Central memory CD4-positive, alpha-beta T cell (primary cell): ENCODE measurements at regions not wholly inside any gene's neighbourhood (a gene's known extent, or its start where the extent isn't known, plus 50 kb on each side); places are given as distances from the start of the nearest gene placed in this dataset.
"Not testable (repeated sequence)": the region's sequence is repeated elsewhere in the genome, so short reads cannot be mapped to it uniquely, and the experiment has no call there.

ENCODE experiments used
- DNase-seq: peaks from one replicate; pipeline ENCODE4 v3.0.0; 2022

DNA sequence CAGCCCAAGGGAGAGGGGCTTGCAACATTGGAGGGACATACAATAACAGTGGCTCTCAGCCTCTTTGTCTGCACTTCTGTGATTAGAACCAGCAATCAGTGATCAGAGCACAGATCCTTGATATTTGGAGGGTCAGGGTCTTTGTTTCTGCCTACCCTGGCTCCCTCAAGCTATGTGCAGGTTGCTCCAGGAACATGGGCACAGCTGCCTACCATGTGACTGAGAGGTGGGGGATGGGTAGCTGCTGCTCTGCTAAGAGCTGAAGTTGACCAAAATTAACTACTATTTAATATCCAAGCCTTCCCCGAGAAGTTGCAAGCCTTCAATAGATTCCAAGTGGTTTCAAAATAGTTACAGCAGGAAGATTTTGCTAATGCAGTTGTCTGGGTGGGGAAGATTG, 202.6 kb downstream of the ZIC5 start:
- DNase-seq: no peak

DNA sequence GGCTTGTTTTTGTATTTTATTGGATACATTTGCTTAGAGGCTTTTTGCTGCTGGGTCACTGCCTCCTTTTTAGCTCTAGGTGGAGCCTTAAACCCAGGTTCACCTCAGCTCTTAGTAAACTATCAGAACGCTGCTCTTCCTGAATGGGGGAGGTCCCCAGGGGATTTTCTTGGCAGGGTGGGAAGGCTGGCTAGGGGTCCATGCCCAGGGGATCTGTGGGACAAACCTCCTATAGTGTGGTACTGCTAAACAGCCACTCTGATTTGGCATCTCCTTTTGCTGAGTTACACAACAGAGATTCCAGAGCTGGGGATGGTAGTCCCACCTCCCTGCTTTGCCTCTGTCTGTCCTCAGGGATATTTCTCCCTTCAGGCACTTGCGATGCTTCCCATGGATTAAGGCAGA, 204.9 kb downstream of the ZIC5 start:
- no peak for DNase-seq

DNA sequence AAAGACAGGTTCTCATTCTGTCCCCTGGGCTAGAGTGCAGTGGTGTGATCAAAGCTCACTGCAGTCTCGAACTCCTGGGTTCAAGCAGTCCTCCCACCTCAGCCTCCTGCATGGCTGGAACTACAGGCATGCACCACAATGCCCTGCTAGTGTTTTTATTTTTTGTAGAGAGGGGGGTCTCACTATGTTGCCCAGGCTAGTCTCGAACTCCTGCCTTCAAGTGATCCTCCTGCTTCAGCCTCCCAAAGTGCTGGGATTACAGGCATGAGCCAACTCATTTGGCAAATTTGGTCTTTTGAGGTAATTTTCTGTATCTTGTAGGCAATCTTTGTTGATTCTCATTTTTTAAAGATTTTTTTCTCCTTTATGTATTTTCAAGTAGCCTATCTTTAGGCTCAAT, 205.7 kb downstream of the ZIC5 start:
- no peak for DNase-seq

DNA sequence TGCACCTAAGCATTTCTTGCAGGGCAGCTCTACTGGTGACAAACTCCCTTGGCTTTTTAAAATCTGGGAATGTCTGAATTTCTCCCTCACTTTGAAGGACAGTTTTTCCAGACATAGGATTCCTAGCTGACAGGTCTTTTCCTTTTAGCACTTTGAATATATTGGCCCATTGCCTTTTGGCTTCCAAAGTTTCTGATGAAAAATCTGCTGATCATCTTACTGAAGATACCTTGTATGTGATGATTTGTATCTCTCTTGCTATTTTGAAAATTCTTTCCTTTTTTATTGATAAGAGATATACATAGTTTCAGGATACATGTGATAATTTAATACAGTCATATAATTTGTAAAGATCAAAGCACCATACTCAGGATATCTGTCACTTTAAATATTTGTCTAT, 211.1 kb downstream of the ZIC5 start:
- DNase-seq: no peak

DNA sequence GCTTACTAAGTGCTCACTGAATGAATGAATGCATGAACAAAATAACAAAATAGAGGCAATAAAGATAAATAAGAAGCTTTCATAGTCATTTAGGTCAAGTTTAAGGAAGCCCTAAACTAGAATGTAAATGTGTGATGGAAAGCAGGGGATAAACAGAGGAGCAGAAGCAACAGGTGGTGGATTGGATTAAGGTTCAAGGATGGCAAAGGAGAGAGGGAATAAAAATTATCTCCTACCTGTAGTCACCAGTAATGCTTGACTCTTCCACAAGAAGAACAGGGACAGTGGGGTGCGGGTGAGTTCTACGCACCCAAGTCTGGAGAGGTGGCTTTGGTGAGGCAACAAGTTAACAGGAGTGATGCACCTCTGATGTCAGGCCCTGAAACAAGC, 212.4 kb downstream of the ZIC5 start:
- DNase-seq: no peak

DNA sequence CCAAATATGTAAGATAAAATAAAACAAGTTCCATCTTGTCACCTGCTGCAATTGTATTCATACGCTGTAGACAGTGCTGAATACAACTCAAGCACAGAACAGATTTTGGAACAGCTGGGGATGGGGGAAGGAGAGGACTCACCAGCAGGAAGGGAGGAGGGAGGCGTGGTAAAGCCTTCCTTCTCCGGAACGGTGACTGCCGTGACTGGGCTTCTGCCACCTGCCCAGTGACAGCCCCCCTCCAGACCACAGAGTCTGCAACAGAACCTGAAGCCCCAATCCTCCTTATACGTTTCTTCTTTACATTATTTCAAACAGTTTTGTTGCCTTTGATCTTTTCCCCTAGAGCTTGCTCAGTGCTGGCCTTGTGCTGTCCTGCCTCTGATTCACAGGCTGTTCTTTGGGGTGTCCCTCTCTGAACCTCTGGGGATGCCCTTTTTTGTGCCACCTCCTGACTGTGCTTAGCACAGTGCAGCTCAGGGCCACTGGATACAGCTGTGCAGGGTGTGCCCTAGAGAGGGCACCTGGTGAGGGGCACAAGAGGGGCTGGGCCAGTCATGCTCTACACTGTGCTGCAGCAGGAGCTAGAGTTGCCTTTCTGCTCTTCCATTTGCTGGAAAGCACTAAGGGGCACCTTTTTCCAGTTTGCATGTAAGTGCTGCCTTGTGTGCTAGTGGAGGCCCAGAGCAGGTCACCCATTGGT, 213.0 kb downstream of the ZIC5 start:
- DNase-seq: no peak

DNA sequence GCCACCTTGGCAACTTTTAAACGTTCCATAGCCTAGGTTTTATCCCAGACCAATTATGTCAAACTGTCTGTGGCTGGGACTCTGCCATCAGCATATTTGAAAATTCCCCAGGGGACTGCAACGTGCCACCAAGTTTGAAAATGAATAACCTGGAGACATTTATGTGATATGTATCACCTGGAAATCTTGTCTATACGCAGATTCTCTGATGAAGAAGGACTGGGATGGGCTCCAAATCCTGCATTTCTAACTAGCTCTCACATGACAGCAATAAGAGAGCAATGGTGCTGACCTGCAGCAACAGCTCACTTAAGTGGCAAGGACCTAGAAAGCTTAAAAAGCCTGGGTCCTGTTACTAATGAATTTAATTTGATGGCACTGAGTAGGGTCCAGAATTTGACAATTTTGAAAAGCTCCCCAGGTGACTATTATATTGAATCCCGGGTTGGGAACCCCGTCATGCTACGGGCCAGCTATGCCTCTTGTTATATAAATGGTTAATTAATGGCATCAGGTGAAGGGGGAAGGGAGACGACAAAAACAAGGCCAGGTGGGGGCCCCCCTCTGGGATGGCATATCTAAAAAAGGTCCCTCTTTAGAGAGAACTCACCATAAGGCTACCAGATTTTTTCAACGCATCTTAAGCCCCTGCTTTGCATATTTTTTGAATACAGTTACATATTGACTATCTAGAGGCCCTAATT, 213.7 kb downstream of the ZIC5 start:
- no peak for DNase-seq

DNA sequence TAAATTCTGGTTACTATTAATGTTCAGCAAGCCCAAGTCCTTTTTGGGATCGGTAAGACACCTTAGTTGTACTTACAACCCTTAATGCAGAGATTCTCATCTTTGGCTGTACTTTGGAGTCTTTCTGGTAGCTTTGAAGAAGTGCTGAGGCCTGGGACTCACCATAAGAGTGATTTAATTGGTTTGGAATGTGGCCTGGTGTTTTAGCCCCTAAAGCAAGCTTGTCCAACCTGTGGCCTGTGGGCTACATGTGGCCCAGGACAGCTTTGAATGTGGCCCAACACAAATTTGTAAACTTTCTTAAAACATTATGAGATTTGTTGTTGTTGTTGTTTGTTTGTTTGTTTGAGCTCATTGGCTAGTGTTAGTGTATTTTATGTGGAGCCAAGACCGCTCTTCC, 215.3 kb downstream of the ZIC5 start:
- DNase-seq: no peak

DNA sequence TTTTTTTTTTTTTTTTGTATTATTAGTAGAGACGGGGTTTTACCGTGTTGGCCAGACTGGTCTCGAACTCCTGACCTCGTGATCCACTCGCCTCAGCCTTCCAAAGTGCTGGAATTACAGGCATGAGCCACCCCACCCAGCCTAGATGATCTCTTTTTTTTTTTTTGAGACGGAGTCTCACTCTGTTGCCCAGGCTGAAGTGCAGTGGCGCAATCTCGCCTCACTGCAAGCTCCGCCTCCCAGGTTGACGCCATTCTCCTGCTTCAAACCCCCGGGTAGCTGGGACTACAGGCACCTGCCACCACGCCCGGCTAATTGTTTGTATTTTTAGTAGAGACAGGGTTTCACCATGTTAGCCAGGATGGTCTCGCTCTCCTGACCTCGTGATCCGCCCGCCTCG, 216.8 kb downstream of the ZIC5 start:
- not testable (repeated sequence) for DNase-seq

DNA sequence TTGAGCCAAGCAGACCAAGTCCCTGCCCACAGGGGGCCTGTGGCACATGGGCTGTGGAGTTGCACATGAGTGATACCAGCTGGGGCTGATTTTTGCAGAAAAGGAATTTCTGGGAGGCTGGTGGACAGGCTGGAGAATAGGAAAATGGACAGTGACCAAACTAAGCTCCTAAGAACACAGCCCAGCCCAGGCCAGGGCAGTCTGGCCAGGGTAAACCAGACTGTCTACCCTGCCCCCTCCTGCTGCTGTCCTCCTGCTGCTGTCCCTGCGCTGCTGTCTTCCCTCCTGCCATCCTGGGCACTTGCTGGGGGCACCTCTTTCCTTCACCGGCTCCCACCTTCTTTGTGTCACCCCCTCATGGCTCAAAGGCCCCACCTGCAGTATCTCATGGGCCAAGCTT, 219.2 kb downstream of the ZIC5 start:
- DNase-seq: no peak

DNA sequence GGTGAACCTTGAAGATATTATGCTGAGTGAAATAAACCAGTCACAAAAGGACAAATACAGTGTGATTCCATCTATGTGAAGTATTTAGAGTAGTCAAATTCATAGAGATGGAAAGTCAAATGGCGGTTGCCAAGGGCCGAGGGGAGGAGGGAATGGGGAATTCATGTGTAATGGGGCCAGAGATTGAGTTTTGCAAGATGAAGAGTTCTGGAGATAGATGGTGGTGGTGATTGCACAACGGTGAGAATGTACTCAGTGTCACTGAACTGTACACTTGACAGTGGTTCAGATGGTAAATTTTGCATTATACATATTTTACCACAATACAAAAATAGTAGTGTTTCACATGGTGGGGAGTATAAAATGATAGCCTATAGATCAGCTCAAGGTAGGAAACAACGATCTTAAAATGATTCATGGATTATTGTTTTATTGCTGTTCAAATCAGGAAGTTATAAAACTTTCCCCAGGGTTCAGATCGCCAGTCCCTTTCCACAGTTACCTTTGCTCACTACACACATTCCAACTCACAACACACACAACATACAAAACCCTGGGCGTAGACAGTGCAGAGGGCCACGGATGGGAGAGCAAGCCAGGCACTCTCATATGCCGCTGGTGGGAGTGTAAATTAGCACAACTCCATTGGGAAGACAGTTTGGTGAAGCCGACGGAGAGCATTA, 219.9 kb downstream of the ZIC5 start:
- DNase-seq: no peak

DNA sequence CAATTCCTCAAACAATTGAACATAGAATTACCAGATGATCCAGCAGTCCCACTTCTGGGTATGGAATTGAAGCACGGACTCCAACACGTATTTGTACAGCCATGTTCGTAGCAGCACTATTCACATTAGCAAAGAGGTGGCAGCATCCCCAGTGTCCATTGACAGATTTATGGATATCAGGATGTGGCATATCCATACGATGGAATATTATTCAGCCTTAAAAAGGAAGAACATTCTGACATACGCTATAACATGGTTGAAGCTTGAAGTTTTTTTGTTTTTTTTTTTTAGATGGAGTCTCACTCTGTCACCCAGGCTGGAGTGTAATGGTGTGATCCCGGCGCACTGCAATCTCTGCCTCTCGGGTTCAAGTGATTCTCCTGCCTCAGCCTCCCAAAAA, 220.6 kb downstream of the ZIC5 start:
- no peak for DNase-seq

DNA sequence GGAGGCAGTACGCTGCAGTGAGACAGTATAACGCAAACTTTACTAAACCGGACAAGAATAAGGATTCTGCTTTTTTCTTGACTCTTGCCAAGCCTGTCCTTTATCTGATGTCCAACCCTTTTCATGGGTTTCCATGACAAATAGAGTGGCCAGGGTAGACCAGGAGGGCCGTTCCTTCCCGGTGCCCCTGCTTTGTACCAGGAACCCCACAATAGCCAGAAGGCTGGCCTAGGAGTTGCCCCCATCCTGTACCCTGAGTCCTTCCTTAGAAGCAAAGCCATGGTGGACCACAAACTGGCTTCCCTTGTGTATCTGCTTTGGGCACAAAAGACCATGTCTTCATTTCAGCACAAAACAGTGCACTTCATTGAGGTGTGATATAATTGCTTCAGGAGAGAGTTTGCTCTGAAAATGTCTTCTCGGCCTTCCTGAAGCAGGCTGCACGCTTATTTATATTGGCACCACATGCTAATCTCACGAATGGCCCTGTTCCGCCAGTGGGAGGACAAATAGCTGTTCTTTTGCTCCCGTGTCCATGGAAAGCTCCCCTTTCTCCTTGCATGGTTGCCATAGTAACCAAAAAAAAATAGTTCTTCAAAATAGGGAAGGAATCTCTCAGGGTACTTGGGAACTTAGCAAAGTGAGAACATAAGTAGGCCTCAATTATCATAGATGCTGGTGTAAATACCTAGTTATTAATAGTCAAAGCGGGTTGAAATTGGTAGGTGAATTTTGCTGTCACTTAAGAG, 222.1 kb downstream of the ZIC5 start:
- DNase-seq: no peak

DNA sequence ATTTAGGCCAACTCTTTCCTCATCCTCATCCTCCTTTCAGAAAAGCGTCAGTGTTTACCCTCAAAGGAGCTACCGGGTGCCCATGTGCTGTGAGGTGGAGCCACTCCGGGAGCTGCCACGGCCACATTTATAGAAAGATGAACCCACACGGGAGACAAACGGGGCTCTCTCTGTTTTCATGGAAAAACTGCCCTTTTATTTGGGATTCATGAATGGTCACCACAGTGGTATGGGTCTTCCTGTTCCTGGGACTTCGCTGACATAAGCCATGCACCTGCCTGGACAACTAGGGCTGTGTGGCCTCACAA, 224.2 kb downstream of the ZIC5 start:
- no peak for DNase-seq

DNA sequence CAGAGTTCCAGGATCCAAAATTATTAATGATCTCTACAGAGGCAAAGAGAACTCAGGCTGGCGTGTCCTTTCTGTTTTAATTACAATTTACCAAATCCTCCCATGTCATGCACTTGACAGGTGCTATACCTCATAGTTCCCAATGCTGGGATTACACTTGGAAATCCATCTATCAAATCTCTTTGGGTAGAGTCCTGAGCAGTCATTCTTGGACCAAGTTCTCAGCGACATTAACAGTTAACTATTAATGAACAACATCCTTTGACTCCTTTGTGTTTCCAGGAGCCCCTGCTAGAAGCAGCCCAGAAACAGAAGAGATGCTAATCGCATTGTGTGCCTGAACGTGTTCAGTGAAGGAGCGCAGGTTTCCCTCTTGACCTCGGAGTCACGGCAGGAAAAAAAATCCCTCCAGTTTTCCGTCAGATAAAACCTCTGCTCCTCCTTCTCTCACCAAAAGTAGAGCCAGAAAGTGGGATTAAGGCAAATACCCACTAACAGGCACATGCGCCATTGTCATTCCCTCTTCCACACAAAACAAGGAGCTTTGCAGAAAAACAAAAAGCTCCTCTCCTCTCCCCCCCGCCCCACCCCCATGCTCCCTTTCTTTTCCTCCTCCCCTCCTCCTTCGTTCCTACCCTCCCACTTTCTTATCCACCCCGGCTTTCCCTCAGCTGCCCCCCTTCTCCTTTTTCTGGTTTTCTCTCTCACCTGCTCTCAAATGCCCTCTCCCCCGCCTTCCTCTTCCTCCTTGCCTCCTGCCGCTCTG, 224.7 kb downstream of the ZIC5 start:
- DNase-seq: no peak

DNA sequence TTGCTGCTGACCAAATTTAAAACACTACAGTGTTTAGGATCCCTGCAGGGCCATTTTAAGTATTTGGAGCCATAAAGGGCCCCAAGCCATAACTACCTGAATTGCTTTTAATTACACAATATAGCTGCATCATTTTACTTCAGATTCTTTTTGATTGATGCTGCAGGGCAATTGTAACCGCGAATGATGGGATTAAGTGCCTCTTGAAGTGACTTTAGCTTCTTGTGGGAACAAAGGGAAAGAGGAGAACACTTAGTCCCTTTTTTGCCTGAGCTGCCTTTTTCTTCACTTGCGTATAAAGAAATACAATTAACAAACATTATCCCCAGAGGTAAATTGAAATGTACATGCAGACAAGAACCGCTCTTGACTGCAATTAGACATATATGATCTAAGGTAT, 228.5 kb downstream of the ZIC5 start:
- no peak for DNase-seq

DNA sequence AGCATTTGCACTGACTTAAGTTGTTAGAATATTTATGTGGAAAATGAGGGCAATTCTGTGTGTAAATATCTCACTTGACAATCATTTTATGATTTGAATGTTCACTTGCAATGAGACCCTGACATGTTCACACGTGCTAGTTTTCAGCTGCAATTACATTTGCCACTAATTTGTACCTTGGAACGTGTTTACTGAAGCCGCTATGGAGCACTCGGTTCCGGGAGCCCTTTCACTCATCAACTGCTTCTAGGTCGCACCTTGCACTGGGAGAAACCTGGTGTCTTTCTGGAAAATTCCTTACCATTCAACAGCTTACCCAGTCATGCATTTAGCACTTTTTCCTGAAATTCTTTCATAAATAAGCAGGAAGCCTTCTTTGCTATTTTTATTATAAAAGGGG, 229.6 kb downstream of the ZIC5 start:
- no peak for DNase-seq

DNA sequence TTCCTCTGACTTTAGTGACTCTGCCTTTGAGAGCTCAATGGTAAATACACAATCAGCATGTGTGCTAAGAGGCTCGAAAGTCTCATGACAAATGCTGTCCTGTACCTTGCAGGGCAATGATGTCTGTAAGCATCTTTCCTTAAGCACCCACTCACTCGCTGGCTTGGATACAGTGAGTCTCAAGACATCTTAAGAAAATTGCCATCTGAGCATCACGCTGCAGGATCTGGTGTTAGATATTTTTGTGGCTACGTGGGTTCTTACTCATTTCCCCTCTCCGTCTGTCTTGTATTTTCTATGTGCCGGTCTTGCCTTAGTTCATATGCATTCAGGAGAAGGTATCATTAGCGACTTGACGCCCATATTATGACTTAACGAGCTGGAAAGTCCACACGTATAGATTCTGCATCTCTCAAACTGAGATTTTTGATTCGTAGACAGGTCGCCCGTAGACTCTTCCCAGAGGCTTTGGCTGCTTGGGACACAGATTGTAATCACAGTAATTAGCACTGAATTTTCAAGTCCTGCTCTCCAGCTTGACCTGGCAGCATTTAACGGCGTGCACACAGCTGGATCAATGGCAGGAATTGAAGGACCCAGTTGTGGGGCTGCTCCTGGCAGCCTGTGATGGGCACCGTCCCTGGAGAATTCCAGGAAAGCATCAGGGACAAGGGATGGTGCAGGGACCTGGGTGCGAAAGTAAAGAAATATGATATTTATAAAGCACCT, 231.2 kb downstream of the ZIC5 start:
- DNase-seq: no peak

DNA sequence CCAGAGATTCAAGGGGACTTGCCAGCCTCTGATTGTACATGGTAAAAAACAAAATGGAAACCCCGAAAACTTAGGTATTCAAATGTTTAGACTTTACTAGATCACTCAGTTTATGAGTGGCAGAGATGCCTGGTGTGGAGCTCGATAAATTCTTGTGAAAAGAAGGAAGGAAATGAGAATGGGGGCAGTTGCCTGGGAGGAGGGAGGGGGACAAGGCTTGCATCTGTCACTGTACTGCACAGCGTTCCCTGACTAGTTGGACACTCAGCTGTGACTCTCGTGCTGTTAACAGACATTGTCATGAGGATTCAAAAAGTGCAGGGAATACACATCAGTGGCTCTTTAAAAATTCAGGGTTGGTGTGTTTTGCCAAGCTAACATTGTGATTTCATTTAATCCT, 232.9 kb downstream of the ZIC5 start:
- no peak for DNase-seq

DNA sequence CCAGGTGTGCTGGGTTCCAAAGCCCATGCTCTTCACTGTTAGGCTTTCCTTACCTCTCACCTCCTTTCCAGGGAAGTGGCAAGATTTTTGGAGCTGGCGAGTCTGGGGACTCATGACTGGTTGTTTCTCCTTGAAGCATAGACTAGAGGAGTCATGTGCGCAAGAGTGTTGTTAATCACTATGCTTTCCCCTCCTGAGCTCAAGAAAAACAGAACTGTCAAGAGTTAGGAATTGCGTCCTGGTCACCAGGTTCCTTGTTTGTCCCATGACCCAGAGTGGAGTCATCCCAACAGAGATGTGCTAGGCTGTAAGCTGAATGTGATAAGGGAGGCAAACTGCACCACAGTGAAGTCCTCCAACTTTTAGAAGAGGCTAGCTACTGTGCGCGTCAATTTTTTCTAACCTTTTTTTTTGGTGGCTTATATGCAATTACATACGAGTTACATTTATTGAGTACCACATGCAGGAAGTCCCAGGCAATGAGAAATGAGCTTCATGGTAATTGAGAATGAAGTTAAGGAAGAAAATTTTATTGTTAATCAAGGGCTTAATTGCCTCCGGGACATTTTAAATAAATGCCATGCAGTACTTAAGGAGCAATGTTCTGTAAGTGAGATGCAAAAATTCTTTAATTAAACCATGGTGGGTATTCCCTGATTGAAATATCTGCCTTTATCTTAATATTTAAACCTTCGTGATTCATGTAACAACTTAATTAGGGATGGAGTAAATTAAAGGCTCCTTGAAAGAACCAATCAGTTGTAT, 233.9 kb downstream of the ZIC5 start:
- DNase-seq: no peak

DNA sequence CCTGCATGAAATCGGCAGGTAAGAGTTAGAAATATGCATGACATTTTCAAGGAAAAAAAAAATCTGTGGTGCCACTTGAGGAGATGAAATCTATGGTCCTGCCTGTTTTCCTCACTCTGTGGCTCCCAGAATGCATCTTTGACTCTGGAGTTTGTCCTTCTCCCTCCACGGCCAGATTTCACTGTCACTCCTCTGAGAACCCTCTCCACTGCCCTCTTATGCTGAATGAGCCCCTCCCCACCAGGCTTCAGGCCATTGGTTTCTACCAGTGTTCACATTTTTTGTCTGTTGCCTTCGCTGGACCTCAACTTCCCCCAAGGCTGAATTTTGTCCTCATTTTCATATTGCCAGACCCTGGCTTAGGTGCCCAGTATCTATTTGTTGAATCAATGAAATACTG, 235.0 kb downstream of the ZIC5 start:
- no peak for DNase-seq
